ENCODE measurements at regions not wholly inside any gene's neighbourhood (a gene's known extent, or its start where the extent isn't known, plus 50 kb on each side); places are given as distances from the start of the nearest gene placed in this dataset.

- TF ChIP-seq POLR2A (IDR thresholded peaks at IDR 0.05) (no peak), POLR2AphosphoS5 (IDR thresholded peaks at IDR 0.05) (no peak), EP300 (IDR thresholded peaks at IDR 0.05) (no peak)
- TF ChIP-seq, protein P1, sequence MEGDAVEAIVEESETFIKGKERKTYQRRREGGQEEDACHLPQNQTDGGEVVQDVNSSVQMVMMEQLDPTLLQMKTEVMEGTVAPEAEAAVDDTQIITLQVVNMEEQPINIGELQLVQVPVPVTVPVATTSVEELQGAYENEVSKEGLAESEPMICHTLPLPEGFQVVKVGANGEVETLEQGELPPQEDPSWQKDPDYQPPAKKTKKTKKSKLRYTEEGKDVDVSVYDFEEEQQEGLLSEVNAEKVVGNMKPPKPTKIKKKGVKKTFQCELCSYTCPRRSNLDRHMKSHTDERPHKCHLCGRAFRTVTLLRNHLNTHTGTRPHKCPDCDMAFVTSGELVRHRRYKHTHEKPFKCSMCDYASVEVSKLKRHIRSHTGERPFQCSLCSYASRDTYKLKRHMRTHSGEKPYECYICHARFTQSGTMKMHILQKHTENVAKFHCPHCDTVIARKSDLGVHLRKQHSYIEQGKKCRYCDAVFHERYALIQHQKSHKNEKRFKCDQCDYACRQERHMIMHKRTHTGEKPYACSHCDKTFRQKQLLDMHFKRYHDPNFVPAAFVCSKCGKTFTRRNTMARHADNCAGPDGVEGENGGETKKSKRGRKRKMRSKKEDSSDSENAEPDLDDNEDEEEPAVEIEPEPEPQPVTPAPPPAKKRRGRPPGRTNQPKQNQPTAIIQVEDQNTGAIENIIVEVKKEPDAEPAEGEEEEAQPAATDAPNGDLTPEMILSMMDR (IDR thresholded peaks at IDR 0.05) = no peak
Measured at GRCh38 chr22:47597041-47597440, 834.6 kb downstream of the TBC1D22A start.
